GM18498 (cell line): ENCODE measurements at regions not wholly inside any gene's neighbourhood (a gene's known extent, or its start where the extent isn't known, plus 50 kb on each side); places are given as distances from the start of the nearest gene placed in this dataset.
"Not testable (repeated sequence)": the region's sequence is repeated elsewhere in the genome, so short reads cannot be mapped to it uniquely, and the experiment has no call there.

Experiments used
- ATAC-seq: cut with Tn5 transposase; IDR thresholded peaks from one replicate; pipeline ENCODE4 v1.9.1; 2021; ENCODE audit warnings: mild to moderate bottlenecking, moderate library complexity; ENCODE audit not compliant: unreplicated experiment

DNA sequence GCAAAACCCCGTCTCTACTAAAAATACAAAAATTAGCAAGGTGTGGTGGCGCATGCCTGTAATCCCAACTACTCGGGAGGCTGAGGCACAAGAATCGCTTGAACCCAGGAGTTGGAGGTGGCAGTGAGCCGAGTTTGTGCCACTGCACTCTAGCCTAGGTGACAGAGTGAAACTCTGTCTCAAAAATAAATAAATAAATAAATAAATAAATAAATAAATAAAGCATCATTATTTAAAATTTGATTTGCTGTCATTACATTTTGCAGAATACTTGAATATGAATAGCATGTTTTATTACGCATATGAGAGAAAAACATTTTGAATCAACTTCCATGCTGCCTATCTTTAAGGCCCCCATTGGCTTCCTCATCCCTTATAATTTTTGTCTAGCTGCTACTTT is 53.4 kb upstream of the MED14 start:
- not testable (repeated sequence) for ATAC-seq

DNA sequence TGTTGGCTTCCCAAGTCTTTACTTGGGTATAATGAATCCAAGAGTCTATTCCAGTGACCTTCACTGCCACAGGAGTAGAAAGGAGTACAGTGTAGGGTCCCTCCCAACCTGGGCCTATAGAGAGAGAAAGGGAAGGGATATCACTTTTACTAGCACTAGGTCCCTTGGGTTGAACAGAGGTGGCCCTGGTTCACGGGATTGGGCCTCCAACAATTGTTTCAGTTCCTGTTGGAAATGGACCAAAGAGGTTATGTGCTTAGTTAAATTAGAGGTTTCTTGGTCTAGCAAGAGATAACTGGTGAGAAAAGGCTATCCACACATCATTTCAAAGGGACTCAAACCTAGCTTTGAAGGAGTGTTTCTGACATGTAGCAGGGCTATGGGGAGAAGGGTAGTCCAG is 57.1 kb upstream of the MED14 start:
- ATAC-seq, result no peak

DNA sequence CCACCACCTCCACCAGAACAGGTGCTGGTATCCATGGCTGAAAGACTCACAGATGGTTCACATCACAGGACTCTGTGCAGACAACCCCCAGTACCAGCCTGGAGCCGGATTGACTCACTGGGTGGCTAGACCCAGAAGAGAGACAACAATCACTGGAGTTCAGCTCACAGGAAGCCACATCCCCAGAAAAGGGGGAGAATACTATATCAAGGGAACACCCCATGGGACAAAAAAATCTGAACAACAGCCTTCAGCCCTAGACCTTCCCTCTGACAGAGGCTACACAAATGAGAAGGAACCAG is 59.4 kb upstream of the MED14 start:
- not testable (repeated sequence) for ATAC-seq

DNA sequence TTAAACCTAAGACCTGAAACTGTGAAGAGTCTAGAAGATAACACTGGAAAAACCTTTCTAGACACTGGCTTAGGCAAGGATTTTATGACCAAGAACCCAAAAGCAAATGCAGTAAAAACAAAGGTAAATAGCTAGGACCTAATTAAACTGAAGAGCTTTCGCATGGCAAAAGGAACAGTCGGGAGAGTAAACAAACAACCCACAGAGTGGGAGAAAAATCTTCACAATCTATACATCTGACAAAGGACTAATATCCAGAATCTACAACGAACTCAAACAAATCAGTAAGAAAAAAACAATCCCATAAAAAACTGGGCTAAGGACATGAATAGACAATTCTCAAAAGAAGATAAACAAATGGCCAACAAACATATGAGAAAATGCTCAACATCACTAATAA is 64.4 kb upstream of the MED14 start:
- not testable (repeated sequence) for ATAC-seq

DNA sequence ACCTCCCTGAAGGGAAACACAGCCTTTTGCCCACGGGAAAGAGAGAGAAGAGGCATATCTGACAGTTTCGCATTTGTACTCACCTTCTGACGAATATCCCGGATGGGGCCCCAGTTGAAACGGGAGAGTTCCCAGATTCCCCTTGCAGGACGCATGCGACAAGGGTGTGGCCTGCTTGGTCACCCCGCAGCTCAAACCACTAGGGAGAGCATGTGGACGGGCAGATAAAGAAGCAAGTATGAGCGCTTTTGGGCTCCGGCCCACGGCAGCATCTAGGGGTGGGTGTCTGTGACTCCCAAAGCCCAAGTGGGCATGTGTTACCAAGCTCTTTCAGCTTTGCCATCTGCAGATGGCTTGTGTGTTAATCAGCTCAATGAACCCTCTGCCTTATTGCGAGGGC is 70.1 kb upstream of the MED14 start:
- ATAC-seq, result no peak

DNA sequence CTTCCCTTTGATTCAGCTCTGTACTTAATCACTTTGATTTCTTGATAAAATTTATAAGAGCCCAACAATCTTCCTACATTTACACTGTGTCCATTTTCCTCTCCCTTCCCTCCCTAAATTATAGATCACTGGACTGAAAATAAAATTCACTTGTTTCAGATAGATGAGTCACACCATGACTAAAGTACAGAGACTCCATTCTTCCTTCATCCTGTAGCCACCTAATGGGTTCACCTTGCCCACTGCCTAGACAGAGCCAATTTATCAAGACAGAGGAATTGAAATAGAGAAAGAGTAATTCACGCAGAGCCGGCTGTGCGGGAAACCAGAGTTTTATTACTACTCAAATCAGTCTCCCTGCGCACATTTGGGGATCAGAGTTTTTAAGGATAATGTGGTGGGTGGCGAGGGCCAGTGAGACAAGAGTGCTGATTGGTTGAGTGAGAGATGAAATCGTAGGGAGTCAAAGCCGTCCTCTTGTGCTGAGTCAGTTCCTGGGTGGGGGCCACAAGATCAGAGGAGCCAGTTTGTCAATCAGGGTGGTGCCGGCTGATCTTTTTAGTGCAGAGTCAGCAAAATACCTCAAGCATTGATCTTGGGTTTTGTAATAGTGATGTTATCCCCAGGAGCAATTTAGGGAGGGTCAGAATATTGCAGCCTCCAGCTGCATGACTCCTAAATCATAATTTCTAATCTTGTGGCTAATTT is 71.3 kb upstream of the MED14 start:
- no peak for ATAC-seq

DNA sequence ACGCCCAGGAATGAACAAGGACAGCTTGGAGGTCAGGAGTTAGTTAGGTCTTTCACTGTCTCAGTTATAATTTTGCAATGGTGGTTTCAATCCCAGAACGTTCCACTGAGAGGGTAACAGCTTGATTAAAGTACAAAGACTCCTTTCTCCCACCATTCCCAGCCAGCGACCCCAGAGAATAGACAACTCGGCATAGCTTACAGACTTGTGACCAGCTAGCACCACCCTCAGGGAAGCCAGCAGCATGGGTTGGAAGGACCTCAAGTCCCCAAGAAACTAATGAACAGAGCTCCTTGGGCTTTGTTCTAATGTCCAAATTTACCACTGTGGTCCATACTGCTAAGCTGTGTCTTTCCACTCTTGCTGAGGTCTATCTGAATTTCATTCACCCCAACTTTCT is 72.0 kb upstream of the MED14 start:
- ATAC-seq, result no peak

DNA sequence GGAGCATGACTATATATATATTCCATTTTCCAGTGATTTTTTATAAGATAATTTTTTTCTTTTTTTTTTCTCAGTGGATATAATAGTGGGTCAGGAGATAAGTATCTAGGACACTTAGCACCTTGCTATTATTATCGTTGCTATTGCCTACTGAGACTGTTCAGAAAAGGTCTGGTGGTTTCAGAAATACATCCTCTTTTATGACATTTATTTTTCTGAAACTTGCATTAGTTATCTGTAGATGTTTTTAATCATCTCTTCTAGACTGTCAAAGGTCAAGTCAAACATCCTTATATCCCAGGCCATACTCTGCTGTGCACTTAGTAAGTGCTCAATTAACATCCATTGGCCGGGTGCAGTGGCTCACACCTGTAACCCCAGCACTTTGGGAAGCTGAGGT is 72.9 kb upstream of the MED14 start:
- ATAC-seq, result no peak

DNA sequence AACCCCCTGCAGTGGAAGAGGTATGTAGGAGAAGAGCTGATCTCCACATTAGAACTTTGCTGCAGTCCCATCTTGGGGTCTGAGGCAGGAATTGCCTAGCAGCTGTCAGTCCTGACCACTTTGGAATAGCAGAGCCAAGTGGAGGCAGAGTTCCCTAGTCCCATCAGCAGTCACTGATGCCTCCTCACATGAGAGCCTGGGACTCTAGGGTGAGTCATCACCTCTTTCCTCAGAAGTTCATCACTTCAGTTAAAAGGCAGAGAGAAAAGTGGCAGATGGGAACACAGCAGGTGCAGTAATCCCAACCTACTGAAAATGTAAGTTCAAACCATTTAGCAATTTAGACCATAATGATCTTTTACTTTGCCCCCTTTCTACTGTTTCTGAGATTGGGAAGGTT is 73.9 kb upstream of the MED14 start:
- no peak for ATAC-seq

DNA sequence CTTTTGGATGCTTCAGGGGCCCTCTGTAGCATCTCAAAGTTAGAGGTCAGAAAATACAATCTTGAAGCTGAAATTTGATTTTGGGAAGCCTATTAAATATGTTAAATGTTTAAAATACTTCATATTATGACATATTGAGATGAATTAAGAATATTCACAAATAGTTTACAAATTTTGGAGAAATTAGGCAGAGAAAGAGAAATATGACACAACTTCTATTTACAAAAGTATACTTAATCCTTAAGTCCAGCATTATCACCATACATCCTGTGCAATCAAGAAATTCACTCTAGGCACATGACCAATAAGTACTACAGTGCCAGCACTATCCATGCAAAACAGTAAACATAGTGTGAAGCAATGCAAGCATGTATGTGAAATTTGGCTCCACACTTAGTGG is 79.7 kb upstream of the MED14 start:
- ATAC-seq, result not testable (repeated sequence)

DNA sequence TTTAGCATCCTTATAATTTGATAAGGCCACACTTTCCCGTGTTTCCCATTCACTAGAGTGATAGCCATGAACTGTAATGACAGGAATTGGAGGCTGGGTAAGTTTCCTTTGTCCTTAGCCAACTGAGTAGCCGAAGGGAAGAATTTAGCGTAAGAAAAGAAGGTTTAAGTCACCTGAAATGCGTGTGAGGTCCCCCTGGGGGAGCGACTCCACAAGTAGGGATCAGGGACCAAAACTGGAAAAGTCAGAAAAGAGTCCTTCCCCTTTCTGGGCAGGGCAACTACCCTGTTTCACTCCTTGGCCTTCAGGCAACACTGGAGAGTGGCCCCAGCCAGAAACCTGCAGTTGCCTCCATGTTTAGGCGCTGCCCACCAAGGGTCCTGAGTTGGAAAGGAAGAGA is 81.6 kb upstream of the MED14 start:
- ATAC-seq, result no peak

DNA sequence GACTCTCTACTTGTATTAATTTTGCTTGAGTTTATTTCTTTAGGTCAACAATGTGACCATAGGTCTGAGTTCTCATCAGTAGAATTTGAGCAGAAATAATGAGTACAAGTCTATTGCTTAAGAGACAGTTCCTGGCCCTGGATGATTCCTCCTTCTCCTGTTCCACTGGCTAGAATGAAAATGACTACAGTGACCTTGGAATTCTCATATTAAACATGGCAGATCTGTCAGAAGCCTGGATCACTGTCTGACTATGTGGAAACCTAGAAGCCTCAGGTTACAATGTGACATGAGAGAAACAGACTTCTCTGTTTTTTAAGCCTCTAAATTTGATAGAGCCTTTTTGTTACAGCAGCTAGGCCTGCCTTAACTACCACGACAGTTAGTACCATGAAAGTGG is 82.9 kb upstream of the MED14 start:
- ATAC-seq, result no peak

DNA sequence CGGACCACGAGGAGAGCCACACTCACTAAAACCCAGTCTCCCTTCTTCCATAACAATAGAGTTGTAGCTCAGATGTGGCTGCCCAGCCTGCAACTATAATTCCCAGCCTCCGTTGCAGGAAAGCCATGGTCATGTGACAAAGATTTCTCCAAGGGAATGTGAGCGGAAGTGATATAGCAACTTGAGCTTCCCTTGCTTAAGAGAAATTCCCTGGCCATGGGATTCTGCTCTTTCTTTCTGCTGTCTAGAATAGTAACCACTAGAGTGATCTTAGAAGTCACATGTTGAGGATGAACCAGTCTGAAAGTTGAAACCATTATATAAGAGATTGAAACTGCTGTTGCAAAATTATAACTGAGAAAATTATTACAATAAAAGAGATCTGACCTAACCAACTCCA is 86.4 kb upstream of the MED14 start:
- no peak for ATAC-seq

DNA sequence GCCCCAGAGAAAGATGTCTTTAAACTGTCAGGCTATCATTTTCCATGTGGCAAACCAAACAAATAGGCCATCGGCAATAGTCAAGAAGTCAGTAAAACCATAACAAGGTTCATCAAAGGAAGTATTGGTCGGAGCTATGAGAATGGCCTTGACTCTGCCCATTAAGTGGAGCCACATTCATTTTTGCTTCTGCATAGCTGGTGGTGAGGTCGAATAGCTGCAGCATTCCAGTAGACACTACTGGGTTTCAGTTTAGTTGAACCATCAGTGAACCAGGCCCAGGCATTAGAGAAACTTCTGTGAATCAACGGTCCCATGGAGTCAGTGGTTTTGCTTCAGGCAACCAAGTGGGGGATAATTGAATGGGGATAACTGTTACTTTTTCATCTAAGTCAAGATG is 92.0 kb upstream of the MED14 start:
- ATAC-seq, result no peak

DNA sequence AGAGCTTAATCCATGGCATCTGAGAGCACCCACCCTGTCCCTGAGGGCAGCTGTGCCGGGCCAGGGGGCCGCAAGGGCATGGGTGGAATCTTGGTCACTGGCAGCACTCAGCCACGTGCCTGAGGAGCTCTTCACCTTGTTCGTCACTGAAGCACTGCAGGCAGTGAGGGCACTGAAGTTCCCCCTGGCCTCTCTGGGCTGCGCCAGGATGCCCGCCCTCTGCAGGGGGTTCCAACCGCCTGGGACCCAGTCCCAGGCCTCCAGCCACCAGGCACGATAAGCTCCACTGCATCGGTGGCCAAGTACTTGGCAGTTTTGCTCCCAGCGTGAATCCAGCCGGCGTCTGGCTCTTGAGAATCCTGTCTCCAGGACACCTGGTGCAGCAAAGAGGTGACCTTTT is 96.4 kb upstream of the MED14 start:
- no peak for ATAC-seq

DNA sequence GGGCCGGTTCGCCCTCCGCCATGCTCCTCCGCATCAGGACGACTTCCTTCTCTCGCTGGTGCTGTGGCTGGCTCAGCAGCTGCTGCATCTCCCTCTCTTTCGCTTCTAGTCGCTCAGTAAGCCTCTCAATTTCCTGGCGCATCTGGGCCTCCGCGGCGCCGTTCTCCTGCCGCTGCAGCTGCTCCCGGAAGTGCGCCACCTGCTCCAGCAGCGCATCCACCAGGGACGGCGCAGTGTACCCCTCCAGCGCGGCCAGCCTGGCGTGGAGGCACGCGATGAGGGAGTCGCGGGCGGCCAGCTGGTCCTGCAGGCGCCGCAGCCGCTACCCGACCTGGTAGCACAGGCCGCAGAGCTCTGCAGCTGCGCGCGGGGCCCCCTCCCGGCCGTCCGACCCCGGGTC is 97.4 kb upstream of the MED14 start:
- no peak for ATAC-seq

DNA sequence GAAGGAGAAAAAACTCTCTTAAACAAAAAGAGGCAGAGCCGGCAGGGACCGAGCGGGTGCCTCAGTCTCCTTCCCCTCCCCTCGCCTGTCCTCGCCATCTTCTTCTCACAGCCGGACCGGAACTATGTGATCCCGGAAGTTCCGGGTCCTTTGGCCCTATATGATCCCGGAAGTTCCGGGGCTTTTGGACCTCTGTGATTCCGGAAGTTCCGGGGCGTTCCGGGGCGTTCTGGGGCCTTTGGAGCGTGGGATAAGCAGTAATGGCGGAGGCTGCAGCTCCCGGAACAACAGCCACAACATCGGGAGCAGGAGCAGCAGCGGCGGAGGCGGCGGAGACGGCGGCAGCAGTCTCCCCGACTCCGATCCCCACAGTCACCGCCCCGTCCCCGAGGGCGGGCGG is 98.9 kb upstream of the MED14 start:
- ATAC-seq, result no peak

DNA sequence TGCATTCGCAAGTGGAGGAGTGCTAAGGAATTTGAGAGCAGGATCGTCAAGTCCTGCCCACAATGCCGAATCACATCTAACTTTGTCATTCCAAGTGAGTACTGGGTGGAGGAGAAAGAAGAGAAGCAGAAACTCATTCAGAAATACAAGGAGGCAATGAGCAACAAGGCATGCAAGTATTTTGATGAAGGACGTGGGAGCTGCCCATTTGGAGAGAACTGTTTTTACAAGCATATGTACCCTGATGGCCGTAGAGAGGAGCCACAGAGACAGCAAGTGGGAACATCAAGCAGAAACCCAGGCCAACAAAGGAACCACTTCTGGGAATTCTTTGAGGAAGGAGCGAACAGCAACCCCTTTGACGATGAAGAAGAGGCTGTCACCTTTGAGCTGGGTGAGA is 100.2 kb upstream of the MED14 start:
- ATAC-seq, result no peak

DNA sequence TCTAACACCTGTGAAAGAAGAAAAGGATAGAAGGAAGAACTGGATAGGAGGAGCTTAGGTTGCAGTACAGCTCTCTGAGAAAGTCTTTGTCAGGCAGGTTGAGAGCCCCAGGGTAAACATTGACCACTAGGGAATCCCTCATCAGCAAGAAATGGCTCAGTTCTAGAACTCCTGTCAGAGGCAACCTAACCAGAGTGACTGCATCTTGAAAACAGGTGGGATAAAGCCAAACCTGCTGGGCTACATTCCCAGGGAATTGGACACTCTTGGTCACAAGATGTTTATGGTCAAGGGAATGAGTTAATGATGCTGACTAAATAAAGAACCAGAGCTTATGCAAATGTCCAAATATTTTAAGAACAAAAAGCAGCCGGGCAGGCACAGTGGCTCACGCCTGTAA is 108.3 kb upstream of the MED14 start:
- no peak for ATAC-seq

DNA sequence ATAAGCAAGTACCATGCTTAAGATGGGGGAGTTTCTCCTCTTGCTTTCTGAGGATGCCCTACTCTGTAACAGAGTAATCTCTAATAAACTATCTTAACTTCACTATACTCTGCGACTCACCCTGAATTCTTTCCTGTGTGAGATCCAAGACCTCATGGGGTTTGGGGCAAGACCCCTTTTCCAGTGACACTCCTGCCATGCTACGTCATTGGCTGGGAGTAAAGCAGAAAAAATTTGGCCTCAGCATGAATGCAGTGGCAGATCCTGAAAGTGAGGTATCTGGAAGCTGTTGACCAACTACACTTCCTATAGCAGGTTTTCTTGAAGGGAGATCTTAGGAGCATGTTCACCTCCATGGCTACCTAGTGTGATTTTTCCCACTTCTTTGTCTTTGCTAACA is 109.1 kb upstream of the MED14 start:
- no peak for ATAC-seq

DNA sequence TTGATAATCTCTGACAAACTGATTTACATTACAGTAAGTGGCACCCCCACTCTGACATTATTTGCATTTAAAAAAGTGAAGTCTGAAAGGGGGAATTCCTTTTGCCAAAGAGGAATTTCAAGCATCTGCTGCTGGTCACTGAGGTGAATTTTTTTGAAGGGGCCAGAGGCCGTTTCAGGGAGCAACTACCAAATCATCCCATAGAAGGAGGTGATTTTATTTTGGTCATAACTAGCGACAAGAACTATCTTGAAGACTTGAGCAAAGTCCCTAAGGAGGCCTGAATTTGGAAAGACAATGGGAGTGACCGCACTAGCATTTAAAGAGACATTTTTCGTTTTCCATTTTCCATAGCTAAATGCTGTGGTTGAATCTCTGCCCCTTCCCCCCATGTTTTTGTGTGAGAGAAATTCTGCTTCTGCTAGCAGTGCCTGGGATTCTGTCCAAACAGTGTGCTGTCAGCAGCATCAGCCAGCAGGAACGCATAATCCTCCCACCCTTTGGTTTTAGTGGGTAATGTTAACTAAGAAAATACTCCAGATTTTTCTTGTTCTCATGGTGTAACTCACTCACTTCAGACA is 110.1 kb upstream of the MED14 start:
- ATAC-seq, result no peak

DNA sequence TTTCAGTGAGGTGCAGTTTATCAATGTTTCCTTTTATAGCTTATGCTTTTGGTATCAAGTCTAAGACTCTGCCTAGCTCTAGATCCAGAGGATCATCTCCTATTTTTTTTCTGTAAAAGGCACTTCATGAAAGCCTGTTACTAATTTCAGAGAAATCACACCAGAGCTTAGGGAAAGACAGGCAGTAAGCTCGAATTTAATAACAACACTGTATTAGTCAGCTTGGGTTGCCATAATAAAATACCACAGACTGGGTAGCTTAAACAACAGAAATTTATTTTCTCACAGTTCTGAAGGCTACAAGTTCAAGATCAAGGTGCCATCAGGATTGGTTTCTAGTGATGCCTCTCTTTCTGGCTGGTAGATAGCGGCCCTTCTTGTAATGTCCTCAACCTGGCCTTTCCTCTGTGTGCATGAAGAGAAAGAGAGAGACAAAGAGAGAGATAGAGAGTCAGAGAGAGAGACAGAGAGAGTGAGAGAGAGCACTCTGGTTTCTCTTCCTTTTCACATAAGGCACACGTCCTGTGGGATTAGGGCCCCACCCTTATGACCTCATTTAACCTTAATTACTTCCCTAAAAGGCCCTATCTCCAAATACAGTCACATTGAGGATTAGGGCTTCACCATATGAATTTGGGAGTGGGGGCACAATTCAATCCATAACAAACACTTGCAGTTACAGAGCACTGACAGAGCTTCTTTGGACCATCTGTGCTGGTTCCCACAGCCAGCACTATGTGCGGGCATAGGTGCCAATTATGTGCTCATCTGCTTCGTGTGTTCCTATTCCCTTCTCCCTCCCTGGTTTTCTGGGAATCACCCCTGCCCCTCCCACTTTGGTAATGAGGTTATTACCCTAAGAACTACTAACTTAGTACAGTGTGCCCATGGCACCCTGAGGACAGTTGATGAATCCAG is 114.8 kb upstream of the MED14 start:
- no peak for ATAC-seq
